Epithelial cell of proximal tubule (primary cell): ENCODE measurements at regions not wholly inside any gene's neighbourhood (a gene's known extent, or its start where the extent isn't known, plus 50 kb on each side); places are given as distances from the start of the nearest gene placed in this dataset.

Source experiments
- DNase-seq: peaks from one replicate; pipeline ENCODE4 v3.0.0-alpha.2; 2011; ENCODE audit warnings: low read depth
- H3K4me3 ChIP-seq: 2 replicates; pipeline ENCODE4 v1.5.1; 2011; ENCODE audit warnings: low read depth, mild to moderate bottlenecking, low read length
- CTCF ChIP-seq: conservative IDR thresholded peaks from 2 replicates; pipeline ENCODE4 v1.5.1; 2012; ENCODE audit warnings: low read depth, mild to moderate bottlenecking, low read length

- DNase-seq = no peak
- no peak for TF ChIP-seq CTCF
- H3K4me3 ChIP-seq = peak overlapping the region; percentile 58
Measured at GRCh38 chr5:81852291-81853029, 101.6 kb upstream of the SSBP2 start.

DNA sequence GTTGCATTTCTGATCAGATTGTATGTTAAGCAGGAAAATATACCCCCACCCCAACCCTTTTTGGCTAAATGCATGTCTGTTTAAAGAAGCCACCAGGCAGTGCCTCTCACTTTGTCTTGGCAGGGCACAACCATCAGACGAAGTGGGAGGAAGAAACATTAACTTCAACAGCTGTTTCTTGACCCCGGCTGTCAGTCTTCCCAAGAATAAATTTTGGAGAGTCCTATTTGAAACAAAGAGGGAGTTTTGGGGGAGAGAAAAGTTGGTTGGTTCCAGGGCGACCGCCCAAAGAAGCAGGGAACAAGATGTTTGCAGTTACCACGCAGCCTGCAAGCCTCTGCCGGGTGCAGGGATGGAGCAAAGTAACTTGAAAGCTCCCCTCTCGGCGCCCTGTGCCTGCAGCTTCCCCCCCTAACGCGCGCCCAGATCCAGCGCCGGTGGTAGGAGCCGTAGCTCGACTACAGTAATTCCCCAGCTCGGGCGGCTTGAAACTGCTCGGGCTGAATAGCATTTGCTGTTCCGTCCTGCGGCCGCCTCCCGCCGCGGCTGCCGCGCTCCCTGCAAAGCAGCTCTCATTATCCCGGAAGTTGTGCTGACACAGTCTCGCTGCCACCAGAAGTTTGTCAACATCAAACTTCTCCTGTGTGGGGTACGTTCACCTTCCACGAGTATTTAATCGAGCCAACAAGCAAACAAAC lies 100.7 kb upstream of the SSBP2 start:
- no peak for TF ChIP-seq CTCF
- DNase-seq = peak; percentile 52

GRCh38 chr5:81850501-81851357 lies 99.8 kb upstream of the SSBP2 start:
- peak overlapping the region; percentile 58 for H3K4me3 ChIP-seq
- no peak for DNase-seq
- TF ChIP-seq CTCF = no peak

More for the DNA sequence above, 100.7 kb upstream of the SSBP2 start:
- peak overlapping the region; percentile 58 for H3K4me3 ChIP-seq

DNA sequence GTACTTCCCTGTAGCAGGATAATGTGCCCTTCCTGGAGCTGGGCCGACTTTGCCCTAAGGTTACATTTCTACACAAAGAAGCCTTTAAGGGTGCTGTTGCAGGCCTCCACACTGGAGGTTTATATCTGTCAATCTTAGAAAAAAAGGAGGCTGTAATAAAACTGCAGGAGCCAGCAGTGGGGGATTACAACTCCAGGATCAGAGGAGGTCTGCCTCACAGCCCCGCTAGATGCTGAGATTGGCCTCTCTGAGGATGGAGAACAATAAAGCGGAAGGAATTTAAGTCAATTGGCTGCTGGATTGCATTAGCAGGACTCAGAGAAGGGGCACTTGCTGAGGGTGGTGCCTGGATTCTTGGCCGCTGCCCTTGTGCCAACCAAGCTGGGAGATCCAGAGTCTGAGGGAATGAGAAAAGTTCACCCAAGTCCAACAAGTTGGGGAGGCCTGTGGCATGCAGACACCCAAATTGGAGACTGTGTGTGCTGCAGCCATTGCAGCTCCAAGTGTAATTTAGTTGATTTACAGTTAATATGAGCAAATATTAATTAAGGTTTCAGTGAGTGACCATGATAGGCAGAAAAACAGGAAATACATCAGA lies 99.0 kb upstream of the SSBP2 start:
- no peak for TF ChIP-seq CTCF
- no peak overlapping the region for H3K4me3 ChIP-seq
- no peak for DNase-seq

DNA sequence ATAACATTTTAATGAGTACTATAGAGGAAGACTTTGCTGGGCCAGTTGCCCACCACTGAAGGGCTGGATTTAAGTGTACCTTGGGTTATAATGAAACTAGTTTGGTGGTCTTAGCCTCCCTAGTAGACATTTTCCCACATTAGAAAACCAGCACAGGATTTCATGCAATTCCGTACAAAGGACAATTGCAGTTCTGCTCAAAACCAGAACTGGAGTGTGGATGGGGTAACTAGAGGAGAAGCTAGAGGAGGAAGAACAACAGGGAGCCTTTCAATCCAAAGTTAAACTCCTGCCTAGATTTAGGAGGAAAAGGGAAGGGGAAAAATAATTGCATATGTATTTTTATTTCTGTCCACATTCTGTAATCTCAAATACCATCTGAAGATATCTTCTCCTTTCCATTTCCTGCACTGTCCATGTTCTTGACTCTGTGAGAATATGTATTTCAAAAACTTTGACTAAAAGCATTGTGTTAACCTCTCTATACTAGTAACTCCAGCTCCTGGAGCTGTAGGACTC lies 97.5 kb upstream of the SSBP2 start:
- no peak for DNase-seq
- no peak overlapping the region for H3K4me3 ChIP-seq
- no peak for TF ChIP-seq CTCF

GRCh38 chr5:81846301-81846700 lies 95.4 kb upstream of the SSBP2 start:
- TF ChIP-seq CTCF = no peak
- no peak for DNase-seq
- H3K4me3 ChIP-seq = no peak overlapping the region
